NCI-H2107 (cell line): ENCODE measurements at regions not wholly inside any gene's neighbourhood (a gene's known extent, or its start where the extent isn't known, plus 50 kb on each side); places are given as distances from the start of the nearest gene placed in this dataset.

Source experiments
- DNase-seq: peaks from one replicate; lab custom pipeline; 2025; lab: John Stamatoyannopoulos, UW

DNA sequence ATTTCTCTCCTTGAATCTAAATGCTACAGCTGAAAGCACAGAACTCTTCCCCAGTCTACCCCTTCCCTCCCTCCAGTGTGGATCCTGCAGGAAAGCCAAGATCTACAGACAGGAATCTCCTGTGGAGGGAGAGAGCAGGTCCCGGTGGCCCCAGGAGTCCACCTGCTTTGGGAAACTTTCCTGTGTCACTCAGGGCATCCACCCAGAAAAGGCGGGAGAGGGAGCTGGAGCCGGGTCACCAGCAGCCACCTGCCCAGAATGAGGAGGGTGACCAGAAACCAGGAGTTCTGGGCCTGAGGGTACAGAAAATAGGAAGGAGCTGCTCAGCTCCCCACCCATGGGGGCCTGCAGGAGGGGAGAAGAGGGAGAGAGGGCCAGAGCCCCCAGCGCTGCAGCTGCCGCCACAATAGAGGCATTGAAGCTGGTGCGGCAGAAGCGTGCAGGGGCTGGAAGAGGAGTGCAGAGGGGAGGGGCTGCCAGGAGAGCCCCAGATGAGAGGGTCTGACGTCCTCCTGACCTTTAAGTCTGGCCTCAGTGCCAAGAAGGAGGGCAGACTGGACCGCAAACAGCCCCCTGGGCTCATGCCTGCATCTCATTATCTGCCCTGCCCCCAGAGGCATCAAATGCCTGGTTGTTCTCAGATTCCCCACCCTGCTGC is 56.3 kb upstream of the TMEM72 start:
- no peak for DNase-seq

DNA sequence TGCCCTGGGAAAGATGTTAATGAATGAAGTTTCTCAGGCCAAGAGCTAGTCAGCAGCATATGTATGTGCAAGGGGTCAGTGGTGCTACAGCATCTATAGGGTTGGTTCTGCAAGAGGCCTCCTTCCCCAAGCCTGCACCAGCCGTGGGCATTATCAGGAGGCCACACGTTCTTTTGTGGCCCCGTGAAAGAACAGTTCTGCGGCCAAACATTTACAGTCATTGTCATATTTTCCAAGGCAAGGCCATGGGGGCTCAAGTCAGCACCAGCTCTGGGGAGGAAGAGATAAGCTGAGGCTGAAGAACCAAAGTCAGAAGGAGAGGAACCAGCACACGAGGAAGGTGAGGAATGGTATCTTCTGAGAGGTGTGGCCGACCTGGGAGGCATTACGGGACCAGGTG is 54.4 kb upstream of the TMEM72 start:
- no peak for DNase-seq

DNA sequence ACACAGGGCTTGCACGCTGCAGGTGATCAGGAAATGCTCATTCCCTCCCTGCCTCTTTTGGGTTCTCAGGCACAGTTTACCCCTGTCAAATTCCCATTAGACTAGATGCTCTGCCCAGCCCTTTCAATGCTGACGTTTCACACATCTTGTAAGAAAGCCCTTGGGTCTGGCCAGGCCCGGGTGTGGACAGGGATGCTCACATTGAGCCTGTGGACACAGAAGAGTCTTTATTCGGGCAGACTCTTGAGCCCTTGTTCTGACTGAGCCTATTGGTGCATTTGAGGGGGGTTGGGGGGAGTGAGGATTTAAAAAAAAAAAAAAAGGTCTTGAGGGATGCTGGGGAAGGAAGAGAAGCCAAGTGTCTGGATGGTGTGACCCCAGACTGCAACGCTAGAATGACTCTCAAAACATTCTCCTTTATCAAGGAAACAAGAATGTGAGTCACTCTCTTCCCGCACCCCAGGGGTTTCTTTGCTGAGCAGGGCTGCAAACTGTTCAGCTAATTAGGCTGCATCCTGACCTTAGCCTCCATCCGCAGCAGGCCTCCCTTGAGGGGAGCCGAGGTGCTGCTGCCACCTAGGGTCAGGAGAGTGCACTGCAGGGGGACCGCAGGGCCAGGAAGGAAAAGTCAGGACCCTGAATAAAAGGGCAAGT is 53.6 kb upstream of the TMEM72 start:
- DNase-seq = no peak

DNA sequence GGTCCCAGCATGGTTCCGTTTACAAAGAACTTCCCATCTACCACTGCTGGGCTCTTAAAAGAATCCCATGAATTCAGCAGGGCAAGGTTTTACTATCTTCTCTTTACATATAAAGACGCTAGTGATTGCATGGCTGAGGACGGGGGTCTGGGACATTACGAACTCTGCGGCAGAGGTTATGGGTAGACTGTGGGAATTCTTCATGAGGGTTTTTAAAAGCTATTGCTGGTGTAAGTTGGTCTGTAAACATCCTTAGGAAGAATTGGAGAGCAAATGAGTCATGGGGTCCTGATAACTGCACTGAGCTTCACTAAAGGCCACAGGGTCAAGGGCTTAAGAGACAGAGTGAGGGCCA is 53.1 kb upstream of the TMEM72 start:
- no peak for DNase-seq

DNA sequence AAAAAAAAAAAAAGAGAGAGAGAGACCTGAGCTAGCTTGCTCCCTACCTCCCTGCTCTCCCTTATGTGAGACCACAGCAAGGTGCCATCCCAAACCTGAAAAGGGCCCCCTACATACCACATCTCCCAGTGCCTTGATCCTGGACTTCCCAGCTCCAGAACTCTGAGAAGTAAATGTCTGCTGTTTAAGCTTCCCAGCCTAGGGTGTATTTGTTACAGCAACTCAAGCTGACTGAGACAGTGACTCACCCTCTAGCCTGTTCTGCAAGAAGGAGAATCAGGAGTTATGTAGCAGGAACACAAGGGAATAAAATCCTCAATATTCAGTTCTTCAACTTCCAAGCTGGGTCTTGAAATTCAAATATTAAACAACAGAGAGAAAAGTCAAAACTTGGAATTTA is 52.1 kb upstream of the TMEM72 start:
- DNase-seq = no peak

DNA sequence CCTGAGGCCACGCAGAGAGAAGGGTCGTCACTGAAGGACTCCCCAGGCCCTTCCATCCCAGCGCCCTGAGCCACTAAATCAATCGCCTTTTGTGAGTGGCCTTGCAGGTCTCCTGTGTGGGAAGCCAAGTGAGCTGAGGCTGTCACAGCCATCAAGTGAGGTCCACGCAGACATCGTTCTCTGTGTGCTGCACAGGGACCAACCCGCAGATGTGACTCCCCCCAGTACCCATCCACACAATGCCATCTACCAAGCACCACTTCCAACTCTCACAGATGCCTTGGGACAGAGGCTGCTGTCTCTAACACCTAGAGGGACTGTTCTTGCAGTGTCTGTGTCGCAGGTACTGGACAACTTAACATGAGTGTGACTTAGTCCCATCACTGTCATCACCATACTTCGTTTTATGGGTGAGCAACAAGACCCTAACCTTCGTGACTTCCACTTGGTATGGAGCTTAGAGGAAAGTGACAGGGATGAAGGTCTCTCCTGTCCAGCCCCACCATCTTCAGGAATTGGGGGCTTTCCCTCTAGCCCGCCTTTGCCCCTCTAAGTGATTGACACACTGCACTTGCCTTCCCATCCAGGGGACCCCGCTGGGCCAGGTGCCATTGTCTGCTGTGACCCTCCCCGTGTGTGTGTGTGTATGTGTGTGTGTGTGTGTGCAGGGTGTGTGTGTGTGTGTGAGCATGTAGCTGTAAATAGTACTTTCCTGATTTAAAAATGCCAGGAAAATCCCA is 51.4 kb upstream of the TMEM72 start:
- DNase-seq = no peak

DNA sequence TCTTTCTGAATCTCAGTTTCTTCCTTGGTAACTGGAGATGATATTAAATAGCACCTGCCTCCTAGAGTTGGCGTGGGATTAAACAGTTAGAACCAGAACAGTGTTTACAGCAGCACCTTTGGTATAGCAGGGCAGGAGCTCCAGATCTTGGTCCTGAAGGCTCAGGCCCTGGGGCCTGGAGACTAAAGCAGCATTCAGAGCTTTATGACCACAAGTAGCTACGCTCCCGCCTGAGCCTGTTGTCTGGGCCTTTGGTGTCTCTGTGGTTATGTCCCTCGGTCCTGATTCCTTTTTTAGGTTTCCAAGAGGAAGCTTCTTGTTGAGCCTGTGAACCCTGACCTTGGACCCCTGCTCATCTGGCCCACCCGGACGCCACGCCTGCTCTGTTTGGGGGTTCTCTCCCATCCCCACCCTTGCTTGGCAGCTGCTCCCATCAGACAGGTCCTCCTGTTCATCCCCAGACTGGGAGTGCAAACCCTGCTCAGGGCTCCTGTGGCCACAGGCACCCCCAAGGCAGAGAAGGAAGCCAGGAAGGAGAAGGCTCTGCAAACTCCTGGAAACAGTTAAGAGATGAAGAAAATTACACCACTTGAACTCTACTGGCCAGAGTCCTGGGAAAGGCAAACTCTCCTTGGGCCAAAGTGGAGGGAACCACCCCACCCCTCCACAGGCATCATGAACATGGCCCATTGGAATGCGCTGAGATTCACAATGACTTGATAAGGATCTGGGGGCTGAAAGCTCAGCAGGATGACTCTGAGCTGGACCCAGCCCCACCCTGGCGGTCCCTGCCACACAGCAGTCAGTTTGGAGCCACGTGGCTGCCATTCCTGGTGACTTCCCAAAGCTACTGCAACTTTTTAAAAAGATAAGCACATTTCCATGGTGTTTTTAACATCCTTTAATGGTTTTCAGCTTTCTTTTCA is 50.1 kb upstream of the TMEM72 start:
- DNase-seq = no peak
